Astrocyte (in vitro differentiated cells and primary cell): ENCODE measurements at regions not wholly inside any gene's neighbourhood (a gene's known extent, or its start where the extent isn't known, plus 50 kb on each side); places are given as distances from the start of the nearest gene placed in this dataset.

ENCODE experiments used
- DNase-seq: peaks from one replicate; pipeline ENCODE4 v3.0.0-alpha.2; 2010; ENCODE audit warnings: low read depth
- FAIRE-seq: peaks from 2 replicates; lab custom pipeline; 2011; peaks lifted over from hg19 to GRCh38; lab: Jason Lieb, UNC
- H2AFZ ChIP-seq: 2 replicates; pipeline ENCODE4 v1.6.0; 2012; ENCODE audit warnings: low read depth, low read length, inconsistent platforms
- H3K27ac ChIP-seq: 2 replicates; pipeline ENCODE4 v1.5.1; 2011; ENCODE audit warnings: low read depth, low read length, inconsistent platforms
- H3K27me3 ChIP-seq: 2 replicates; pipeline ENCODE4 v1.6.0; 2011; ENCODE audit warnings: low read length, inconsistent platforms; ENCODE audit not compliant: insufficient read depth
- H3K36me3 ChIP-seq: 2 replicates; pipeline ENCODE4 v1.5.1; 2011; ENCODE audit warnings: low read length, inconsistent platforms; ENCODE audit not compliant: insufficient read depth
- H3K4me1 ChIP-seq: 2 replicates; pipeline ENCODE4 v1.5.1; 2011; ENCODE audit warnings: low read length, inconsistent platforms; ENCODE audit not compliant: insufficient read depth
- H3K4me2 ChIP-seq: 2 replicates; pipeline ENCODE4 v1.6.0; 2012; ENCODE audit warnings: low read length, inconsistent platforms
- H3K4me3 ChIP-seq: 2 replicates; pipeline ENCODE4 v1.5.1; 2011; ENCODE audit warnings: low read depth, mild to moderate bottlenecking, low read length, inconsistent platforms; ENCODE audit not compliant: insufficient read depth
- H3K79me2 ChIP-seq: 2 replicates; pipeline ENCODE4 v1.6.0; 2012; ENCODE audit warnings: mild to moderate bottlenecking, low read length, inconsistent platforms; ENCODE audit not compliant: insufficient read depth
- H3K9ac ChIP-seq: 2 replicates; pipeline ENCODE4 v1.6.0; 2012; ENCODE audit warnings: mild to moderate bottlenecking, low read length, inconsistent platforms
- H3K9me3 ChIP-seq: 2 replicates; pipeline ENCODE4 v1.5.1; 2012; ENCODE audit warnings: low read depth, mild to moderate bottlenecking, low read length, inconsistent platforms; ENCODE audit not compliant: insufficient read depth
- H4K20me1 ChIP-seq: 2 replicates; pipeline ENCODE4 v1.6.0; 2012; ENCODE audit warnings: low read length, inconsistent platforms; ENCODE audit not compliant: insufficient read depth
- H3K27ac Mint-ChIP-seq: one replicate; pipeline ENCODE4 v1.8.0; 2021; ENCODE audit warnings: mild to moderate bottlenecking, mixed read lengths; ENCODE audit not compliant: unreplicated experiment
- H3K27me3 Mint-ChIP-seq: one replicate; pipeline ENCODE4 v1.8.0; 2021; ENCODE audit warnings: low read depth, mixed read lengths; ENCODE audit not compliant: unreplicated experiment
- H3K36me3 Mint-ChIP-seq: one replicate; pipeline ENCODE4 v1.8.0; 2021; ENCODE audit warnings: low read depth, mixed read lengths; ENCODE audit not compliant: unreplicated experiment
- H3K4me1 Mint-ChIP-seq: one replicate; pipeline ENCODE4 v1.8.0; 2021; ENCODE audit warnings: low read depth, mixed read lengths; ENCODE audit not compliant: unreplicated experiment
- H3K4me3 Mint-ChIP-seq: one replicate; pipeline ENCODE4 v1.8.0; 2021; ENCODE audit warnings: mild to moderate bottlenecking, moderate library complexity, mixed read lengths; ENCODE audit not compliant: unreplicated experiment
- H3K9me3 Mint-ChIP-seq: one replicate; pipeline ENCODE4 v1.8.0; 2021; ENCODE audit warnings: mild to moderate bottlenecking, mixed read lengths; ENCODE audit not compliant: unreplicated experiment
- CTCF ChIP-seq: IDR thresholded peaks from 2 replicates; pipeline ENCODE4 v1.5.1; 2011; ENCODE audit warnings: low read depth, mild to moderate bottlenecking, inconsistent platforms, low read length, moderate library complexity; ENCODE audit not compliant: insufficient read depth
- EZH2 ChIP-seq: IDR thresholded peaks from 2 replicates; pipeline ENCODE4 v1.6.1; 2012; ENCODE audit warnings: mild to moderate bottlenecking, low read length, inconsistent platforms; ENCODE audit not compliant: insufficient read depth

- H3K36me3 ChIP-seq = no peaks in the 10 kb centered on the region
- H3K4me3 ChIP-seq = no peak overlapping the region
- H3K4me1 Mint-ChIP-seq = no peaks in the 10 kb centered on the region
- H3K27me3 ChIP-seq = no peaks in the 10 kb centered on the region
- H3K4me1 ChIP-seq = no peaks in the 10 kb centered on the region
- H3K4me3 Mint-ChIP-seq = no peak overlapping the region
- DNase-seq (no peak), FAIRE-seq (no peak)
- H3K9me3 Mint-ChIP-seq = no peaks in the 10 kb centered on the region
- TF ChIP-seq CTCF (no peak), EZH2 (no peak)
- H3K9ac ChIP-seq = no peak overlapping the region
- no peak overlapping the region for H2AFZ ChIP-seq
- H3K4me2 ChIP-seq = no peak overlapping the region
- no peak overlapping the region for H3K27ac ChIP-seq
- H3K36me3 Mint-ChIP-seq = no peaks in the 10 kb centered on the region
- no peaks in the 10 kb centered on the region for H4K20me1 ChIP-seq
- no peak overlapping the region for H3K27ac Mint-ChIP-seq
- H3K9me3 ChIP-seq = peaks cover 2% of the 10 kb centered on the region
- H3K27me3 Mint-ChIP-seq = peaks cover 4% of the 10 kb centered on the region
- H3K79me2 ChIP-seq = no peaks in the 10 kb centered on the region
Observed at GRCh38 chr20:16647875-16648597, 74.8 kb upstream of the KIF16B start.

DNA sequence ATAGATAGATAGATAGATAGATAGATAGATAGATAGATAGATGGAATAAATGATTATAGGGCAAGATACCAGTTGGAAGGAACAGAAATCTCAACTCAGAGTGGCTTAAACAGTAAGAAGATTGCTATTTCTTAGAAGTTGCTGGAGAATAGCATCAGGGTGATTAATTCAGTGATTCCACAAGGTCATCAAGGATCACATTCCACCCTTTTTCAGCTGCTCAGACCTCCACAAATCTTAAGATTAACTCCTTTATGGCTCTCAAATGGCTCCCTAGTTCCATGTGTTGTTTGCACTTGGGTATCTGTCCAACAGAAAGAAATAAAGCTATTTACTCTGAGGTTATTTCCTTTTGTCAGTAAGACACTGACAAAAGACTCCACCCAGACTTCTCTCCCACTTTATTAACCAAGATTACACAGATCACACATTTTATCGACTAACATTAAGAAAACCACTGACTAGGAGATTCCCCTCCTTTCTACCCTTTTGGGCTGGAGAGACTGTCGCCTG lies 68.3 kb upstream of the KIF16B start:
- Histone ChIP-seq H3K4me2 (no peak overlapping the region), H3K27me3 (no peaks in the 10 kb centered on the region), H3K4me1 (no peaks in the 10 kb centered on the region), H3K36me3 (no peaks in the 10 kb centered on the region), H3K9me3 (no peaks in the 10 kb centered on the region), H3K27ac (no peak overlapping the region), H2AFZ (no peak overlapping the region), H3K79me2 (no peaks in the 10 kb centered on the region), H4K20me1 (no peaks in the 10 kb centered on the region), H3K4me3 (no peak overlapping the region), H3K9ac (no peak overlapping the region)
- TF ChIP-seq EZH2 (no peak), CTCF (no peak)
- Mint-ChIP-seq H3K9me3 (no peaks in the 10 kb centered on the region), H3K27ac (peak overlapping the region; percentile 43), H3K4me1 (peaks cover 29% of the 10 kb centered on the region), H3K27me3 (no peaks in the 10 kb centered on the region), H3K36me3 (no peaks in the 10 kb centered on the region), H3K4me3 (no peak overlapping the region)
- no peak for FAIRE-seq
- no peak for DNase-seq
